GM21526 (cell line): ENCODE measurements at regions not wholly inside any gene's neighbourhood (a gene's known extent, or its start where the extent isn't known, plus 50 kb on each side); places are given as distances from the start of the nearest gene placed in this dataset.
"Not testable (repeated sequence)": the region's sequence is repeated elsewhere in the genome, so short reads cannot be mapped to it uniquely, and the experiment has no call there.

Experiments used
- ATAC-seq: cut with Tn5 transposase; IDR thresholded peaks from one replicate; pipeline ENCODE4 v1.9.1; 2021; ENCODE audit warnings: moderate library complexity; ENCODE audit not compliant: unreplicated experiment, low FRiP score

- no peak for ATAC-seq
Observed at GRCh38 chr9:33623658-33624586, 99.9 kb downstream of the ANKRD18B start.

- not testable (repeated sequence) for ATAC-seq
Observed at GRCh38 chr9:33628318-33628717, 104.3 kb downstream of the ANKRD18B start.

DNA sequence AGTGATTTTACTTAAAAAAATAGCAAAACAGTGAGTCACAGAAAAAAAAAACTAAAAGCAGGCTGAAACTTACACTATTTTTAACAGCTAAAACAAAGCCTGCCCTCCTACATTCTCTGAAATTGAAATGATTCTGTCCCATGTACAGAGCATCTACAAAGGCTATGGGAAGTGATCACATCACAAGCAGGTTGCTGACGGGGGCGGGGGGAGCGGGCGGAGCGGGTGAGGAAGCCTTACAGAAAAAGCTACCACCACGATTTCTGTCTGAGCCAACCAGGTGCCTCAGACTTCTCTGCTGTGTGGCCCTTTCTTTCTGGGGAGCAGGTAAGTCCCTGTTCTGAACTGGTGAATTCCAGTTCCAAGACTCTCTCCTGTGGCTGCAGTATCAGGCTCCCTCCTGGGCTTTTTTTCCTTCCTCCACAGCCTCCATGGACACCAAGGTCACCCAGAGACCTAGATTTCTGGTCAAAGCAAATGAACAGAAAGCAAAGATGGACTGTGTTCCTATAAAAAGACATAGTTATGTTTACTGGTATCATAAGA, 104.9 kb downstream of the ANKRD18B start:
- no peak for ATAC-seq

DNA sequence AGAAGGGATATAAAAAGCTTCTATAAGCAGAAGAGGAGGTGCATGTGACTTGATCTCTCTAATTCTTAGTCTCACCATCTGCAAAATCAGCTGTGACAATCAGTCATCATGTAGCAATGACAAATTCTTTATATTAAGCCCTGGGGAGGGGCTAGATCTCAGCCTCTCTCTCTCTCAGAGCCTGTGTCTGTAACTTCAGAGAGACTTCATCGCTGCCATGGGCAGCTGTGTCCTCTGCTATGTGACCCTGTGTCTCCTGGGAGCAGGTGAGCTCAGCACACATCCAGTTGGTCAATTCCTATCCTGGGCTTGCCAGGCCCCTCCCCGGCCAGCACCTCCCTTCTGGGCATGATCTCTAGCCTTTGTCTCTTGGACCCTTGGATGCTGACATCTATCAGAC, 109.6 kb downstream of the ANKRD18B start:
- no peak for ATAC-seq

DNA sequence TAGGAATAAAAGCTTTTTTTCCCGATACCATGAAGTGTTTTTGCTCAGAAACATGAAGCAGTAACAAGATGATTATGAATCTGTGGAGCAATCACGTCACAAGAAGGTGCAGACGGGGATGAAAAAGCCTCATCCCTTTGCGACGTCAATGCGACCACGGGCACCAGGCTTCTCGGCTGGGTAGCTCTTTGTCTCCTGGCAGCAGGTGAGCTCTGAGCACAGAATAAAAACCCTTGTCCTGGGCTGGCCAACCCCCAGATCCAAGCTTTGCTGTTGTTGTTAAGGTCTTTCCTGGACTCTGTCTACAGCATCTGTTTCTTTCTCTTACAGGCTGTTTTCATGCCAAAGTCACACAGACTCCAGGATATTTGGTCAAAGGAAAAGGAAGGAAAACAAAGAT, 113.8 kb downstream of the ANKRD18B start:
- no peak for ATAC-seq

GRCh38 chr9:33638391-33638915, 114.4 kb downstream of the ANKRD18B start:
- ATAC-seq: no peak

DNA sequence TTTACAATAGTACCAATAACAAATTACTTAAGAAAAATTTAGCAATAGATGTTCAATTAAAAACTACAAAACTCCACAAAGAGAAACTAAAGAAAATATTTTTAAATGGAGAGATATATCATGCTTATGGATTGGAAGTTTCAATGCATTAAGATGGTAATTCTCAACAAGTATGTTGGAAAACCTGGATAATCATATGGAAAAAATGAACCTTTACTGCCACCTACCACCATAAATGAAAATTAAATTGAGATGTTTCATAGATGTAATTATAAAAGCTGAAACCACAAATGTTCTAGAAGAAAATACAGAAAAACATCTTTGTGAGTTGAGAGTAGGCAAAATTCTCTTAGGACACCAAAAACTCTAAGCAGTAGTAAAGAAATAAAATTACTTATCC, 121.7 kb downstream of the ANKRD18B start:
- ATAC-seq: no peak

- ATAC-seq: no peak
Observed at GRCh38 chr9:33649463-33649862, 125.4 kb downstream of the ANKRD18B start.

- no peak for ATAC-seq
Observed at GRCh38 chr9:33651125-33651524, 127.1 kb downstream of the ANKRD18B start.

DNA sequence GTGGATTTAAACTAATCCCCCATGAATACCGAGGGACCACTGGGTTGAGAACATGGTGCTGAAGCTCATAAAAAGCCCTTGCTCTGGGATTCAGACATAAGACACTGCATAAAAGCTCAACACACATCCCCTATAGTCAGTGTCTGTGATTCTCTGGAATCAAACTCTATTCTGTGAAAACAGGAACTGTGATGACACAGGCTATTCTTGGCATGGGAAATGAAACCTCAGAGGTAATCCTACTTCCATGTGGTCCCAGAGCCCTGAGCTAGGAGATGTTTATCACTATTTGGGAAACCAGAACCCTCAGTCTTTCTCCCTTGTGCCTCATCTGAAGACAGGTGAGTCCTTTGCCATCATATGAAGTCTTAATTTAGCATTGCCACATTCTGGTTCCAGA, 135.4 kb upstream of the PRSS3 start:
- ATAC-seq: no peak

- no peak for ATAC-seq
Observed at GRCh38 chr9:33660772-33661171, 134.6 kb upstream of the PRSS3 start.

DNA sequence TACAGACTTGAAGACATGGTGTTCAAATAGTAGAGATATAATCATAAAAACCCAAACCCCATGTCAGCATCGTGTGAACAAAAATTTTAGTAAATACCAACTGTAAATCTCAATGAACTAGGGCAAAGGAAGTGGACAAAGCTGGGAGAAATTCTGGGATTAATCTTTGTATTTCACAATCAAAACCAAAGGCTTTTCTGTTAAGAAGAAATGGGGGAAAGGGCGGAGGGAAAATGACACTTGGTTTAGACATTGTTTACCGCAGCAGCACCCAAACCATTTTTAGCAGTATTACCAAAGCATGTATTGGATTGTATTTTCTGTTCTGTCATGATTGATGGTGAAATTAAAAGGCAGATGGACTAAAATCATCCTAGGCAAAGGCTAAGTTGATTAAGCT, 134.2 kb upstream of the PRSS3 start:
- ATAC-seq: no peak

- ATAC-seq: no peak
Observed at GRCh38 chr9:33662871-33663270, 132.5 kb upstream of the PRSS3 start.

DNA sequence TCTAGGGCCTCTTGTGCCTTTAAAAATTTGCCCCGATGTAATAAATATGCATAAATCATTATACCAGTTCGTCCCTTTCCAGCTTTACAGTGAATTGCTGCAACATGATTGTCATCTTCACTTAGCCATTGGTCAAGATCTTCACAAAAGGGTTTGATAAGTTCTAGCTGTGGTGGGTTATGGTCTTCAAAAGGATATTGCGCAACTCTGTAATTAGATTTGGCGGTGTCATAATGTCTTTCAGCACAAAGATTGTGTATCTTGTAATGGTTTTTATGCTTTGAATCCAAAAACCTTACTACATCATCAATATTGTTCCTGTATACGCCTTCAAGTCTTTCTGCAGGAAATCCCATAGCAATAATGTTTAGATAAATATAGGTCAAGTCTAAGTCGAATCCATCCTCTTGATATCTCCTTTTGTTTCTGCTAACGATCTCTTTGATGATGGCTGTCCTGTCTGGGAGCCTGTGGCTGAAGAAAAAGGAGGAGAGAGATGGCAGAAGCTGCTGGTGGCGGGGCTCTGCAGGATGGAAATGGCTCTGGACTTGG, 119.1 kb upstream of the PRSS3 start:
- not testable (repeated sequence) for ATAC-seq

DNA sequence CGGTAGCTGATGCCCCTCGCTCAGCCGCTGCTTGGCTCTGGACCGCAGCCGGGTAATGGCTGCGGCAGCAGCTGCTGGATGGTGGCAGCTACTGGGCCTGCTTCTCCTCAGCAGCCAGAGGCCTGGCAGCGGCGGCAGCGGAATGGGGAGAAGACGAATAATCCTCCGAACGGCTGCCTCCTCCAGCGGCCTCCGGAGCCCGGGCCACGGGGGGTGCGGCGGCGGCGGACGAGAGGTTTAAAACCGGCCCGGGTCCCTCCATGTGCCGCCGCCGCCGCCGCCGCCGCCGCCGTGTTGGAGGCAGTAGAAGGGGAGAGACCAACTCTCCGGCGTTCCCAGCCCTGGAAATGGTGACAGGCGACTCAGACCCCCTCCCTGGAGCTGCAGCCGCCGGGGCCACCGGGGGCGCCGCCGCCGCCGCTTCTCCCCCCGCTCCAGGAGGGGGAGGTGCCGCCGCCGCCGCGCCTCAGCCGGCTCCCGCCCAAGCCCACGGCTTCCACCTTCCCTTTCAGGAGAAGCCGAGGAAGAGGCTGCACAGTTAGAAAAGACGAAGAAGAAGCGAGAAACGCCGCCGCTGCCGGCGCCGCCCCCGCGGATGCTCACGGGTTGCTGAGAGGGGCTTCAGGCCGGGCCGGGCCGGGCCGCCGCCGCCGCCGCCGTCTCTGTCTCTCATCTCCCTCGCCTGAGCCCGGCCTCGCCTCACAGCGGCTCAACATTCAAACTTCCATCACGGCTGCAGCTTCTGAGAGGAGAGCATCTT, 118.4 kb upstream of the PRSS3 start:
- no peak for ATAC-seq

- ATAC-seq: no peak
Observed at GRCh38 chr9:33677506-33677809, 117.9 kb upstream of the PRSS3 start.

GRCh38 chr9:33677961-33678360, 117.4 kb upstream of the PRSS3 start:
- ATAC-seq: no peak

- no peak for ATAC-seq
Observed at GRCh38 chr9:33682551-33682950, 112.8 kb upstream of the PRSS3 start.

DNA sequence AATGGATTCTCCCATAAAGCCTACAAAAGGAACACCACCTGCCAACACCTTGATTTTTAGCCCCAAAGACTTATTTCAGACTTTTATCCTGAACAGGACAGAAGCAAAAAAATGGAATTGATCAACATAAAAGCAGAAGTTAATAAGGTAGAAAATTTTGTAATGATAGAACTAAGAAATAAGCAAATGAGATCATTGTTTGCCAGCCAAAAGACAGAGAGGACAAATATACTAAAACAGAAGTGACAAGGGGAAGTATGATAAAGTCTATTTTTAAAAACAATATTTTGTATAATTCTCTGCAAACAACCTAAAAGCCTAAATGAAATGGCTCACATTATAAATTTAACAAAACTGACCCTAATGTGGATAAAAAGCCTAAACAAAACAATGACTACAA, 110.5 kb upstream of the PRSS3 start:
- ATAC-seq: no peak

- ATAC-seq: no peak
Observed at GRCh38 chr9:33686942-33687341, 108.4 kb upstream of the PRSS3 start.

- ATAC-seq: no peak
Observed at GRCh38 chr9:33687779-33688178, 107.6 kb upstream of the PRSS3 start.
